Neuronal stem cell (in vitro differentiated cells): ENCODE measurements at regions not wholly inside any gene's neighbourhood (a gene's known extent, or its start where the extent isn't known, plus 50 kb on each side); places are given as distances from the start of the nearest gene placed in this dataset.
"Not testable (repeated sequence)": the region's sequence is repeated elsewhere in the genome, so short reads cannot be mapped to it uniquely, and the experiment has no call there.

ENCODE experiments used
- DNase-seq: peaks from one replicate; pipeline ENCODE4 v3.0.0-alpha.2; 2013; ENCODE audit warnings: low spot score
- H2AFZ ChIP-seq: one replicate; pipeline ENCODE4 v1.6.1; 2013; ENCODE audit warnings: mild to moderate bottlenecking, low read length, inconsistent platforms
- H2AK5ac ChIP-seq: 2 replicates; pipeline ENCODE4 v1.6.1; 2013; ENCODE audit warnings: low read depth, mild to moderate bottlenecking, inconsistent platforms, low read length, moderate library complexity, mixed read lengths
- H2BK120ac ChIP-seq: 2 replicates; pipeline ENCODE4 v1.6.1; 2013; ENCODE audit warnings: low read depth, mild to moderate bottlenecking, inconsistent platforms, low read length, moderate library complexity, mixed read lengths
- H2BK12ac ChIP-seq: one replicate; pipeline ENCODE4 v1.6.1; 2013; ENCODE audit warnings: low read length, inconsistent platforms
- H2BK15ac ChIP-seq: 2 replicates; pipeline ENCODE4 v1.6.1; 2013; ENCODE audit warnings: mild to moderate bottlenecking, low read length, inconsistent platforms, mixed read lengths
- H2BK5ac ChIP-seq: one replicate; pipeline ENCODE4 v1.6.1; 2013; ENCODE audit warnings: inconsistent platforms, mild to moderate bottlenecking, low read length, moderate library complexity
- H3K14ac ChIP-seq: one replicate; pipeline ENCODE4 v1.6.1; 2013; ENCODE audit warnings: low read length, inconsistent platforms
- H3K18ac ChIP-seq: 2 replicates; pipeline ENCODE4 v1.6.1; 2013; ENCODE audit warnings: low read length, inconsistent platforms
- H3K23ac ChIP-seq: 2 replicates; pipeline ENCODE4 v1.6.1; 2013; ENCODE audit warnings: low read depth, mild to moderate bottlenecking, mixed read lengths, low read length, inconsistent platforms; ENCODE audit not compliant: poor library complexity
- H3K27ac ChIP-seq: replicated peaks from 3 replicates; pipeline ENCODE4 v1.5.1; 2013; ENCODE audit warnings: low read length, inconsistent platforms
- H3K27me3 ChIP-seq, 3 experiments: 2 replicates each; pipeline ENCODE4 v1.6.1; 2013; ENCODE audit warnings: low read length in 3 of 3, mild to moderate bottlenecking in 2 of 3, inconsistent platforms in 1 of 3, low read depth in 1 of 3, mixed read lengths in 1 of 3, moderate library complexity in 1 of 3; ENCODE audit not compliant: control insufficient read depth in 3 of 3, insufficient read depth in 3 of 3
- H3K36me3 ChIP-seq, 2 donors: replicated peaks in 1 of 2; 2 replicates each; pipeline ENCODE4 v1.6.1; 2013; ENCODE audit warnings: low read length in 2 of 2; ENCODE audit not compliant: control insufficient read depth in 2 of 2, insufficient read depth in 2 of 2
- H3K4ac ChIP-seq: 2 replicates; pipeline ENCODE4 v1.6.1; 2013; ENCODE audit warnings: inconsistent platforms, mild to moderate bottlenecking, low read length, moderate library complexity
- H3K4me1 ChIP-seq, 2 donors: 1 replicate in 1 of 2; 2 replicates in 1 of 2; pipeline ENCODE4 v1.6.1; 2013; ENCODE audit warnings: low read length in 2 of 2, low read depth in 1 of 2; ENCODE audit not compliant: control insufficient read depth in 2 of 2, insufficient read depth in 1 of 2
- H3K4me2 ChIP-seq: one replicate; pipeline ENCODE4 v1.6.1; 2013; ENCODE audit warnings: mild to moderate bottlenecking, low read length, inconsistent platforms; ENCODE audit not compliant: insufficient read depth, poor library complexity, severe bottlenecking
- H3K4me3 ChIP-seq, 2 donors: 2 replicates each; pipeline ENCODE4 v1.5.1; 2013; ENCODE audit warnings: low read length in 2 of 2, mild to moderate bottlenecking in 2 of 2, inconsistent platforms in 1 of 2, moderate library complexity in 1 of 2
- H3K79me1 ChIP-seq: one replicate; pipeline ENCODE4 v1.6.1; 2013; ENCODE audit warnings: low read depth, mild to moderate bottlenecking, inconsistent platforms, low read length, moderate library complexity
- H3K9ac ChIP-seq: one replicate; pipeline ENCODE4 v1.6.1; 2013; ENCODE audit warnings: mild to moderate bottlenecking, low read depth, low read length, inconsistent platforms; ENCODE audit not compliant: poor library complexity
- H3K9me3 ChIP-seq, 2 donors: replicated peaks in 1 of 2; 2 replicates each; pipeline versions ENCODE3 to v1.6.1; 2013; ENCODE audit warnings: low read length in 2 of 2, mild to moderate bottlenecking in 2 of 2, inconsistent platforms in 1 of 2, low read depth in 1 of 2, mixed read lengths in 1 of 2, moderate library complexity in 1 of 2; ENCODE audit not compliant: control insufficient read depth in 2 of 2, insufficient read depth in 1 of 2
- H4K8ac ChIP-seq: one replicate; pipeline ENCODE4 v1.6.1; 2013; ENCODE audit warnings: low read depth, mild to moderate bottlenecking, inconsistent platforms, low read length, moderate library complexity
- H4K91ac ChIP-seq: one replicate; pipeline ENCODE4 v1.6.1; 2013; ENCODE audit warnings: low read length, low read depth, mild to moderate bottlenecking, inconsistent platforms; ENCODE audit not compliant: poor library complexity
- WGBS, 2 donors: extraction: QIAGEN DNeasy Blood & Tissue Kit; methylation state at CpG; one replicate each; pipeline ENCODE4 v1.1.7; 2013; ENCODE audit warnings: missing lambda C conversion rate in 2 of 2, mixed read lengths in 1 of 2; ENCODE audit not compliant: insufficient read length in 2 of 2, insufficient replicate concordance in 1 of 2; ENCODE audit errors: extremely low coverage in 2 of 2; 5-methylcytosine and 5-hydroxymethylcytosine counted together

DNA sequence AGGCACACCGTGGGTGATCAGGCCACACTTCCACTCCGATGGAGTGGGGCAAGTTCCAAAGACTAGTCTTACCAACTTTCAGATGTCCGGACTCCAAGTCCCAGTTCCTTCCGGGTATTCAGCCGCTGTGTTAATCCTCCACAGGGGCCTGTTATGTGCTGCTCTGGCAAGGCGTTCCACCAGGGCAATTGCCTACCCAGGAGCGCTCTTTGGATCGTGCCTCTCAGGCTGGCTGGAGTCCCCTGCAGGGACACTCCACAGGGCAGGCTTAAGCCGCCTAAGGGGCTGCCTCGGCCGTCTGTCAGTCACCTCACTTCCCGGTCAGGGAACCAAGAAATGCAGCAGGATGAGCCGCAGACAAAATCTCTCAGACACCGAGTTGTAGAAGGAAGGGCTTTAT lies 118.7 kb upstream of the CCNG1 start:
- H3K23ac ChIP-seq, result no peak overlapping the region
- DNase-seq, result no peak
- WGBS, 2 donors, result no CpG with 5 or more reads among the region's 14 CpGs
- H3K36me3 ChIP-seq, result no peaks in the 10 kb centered on the region
- H2BK15ac ChIP-seq, result no peak overlapping the region
- no peak overlapping the region for H3K4me3 ChIP-seq
- H2BK5ac ChIP-seq, result no peak overlapping the region
- no peak overlapping the region for H4K91ac ChIP-seq
- no peaks in the 10 kb centered on the region for H3K9me3 ChIP-seq
- H3K27ac ChIP-seq, result no peak overlapping the region
- H2AK5ac ChIP-seq, result no peak overlapping the region
- no peak overlapping the region for H3K4ac ChIP-seq
- no peaks in the 10 kb centered on the region for H3K79me1 ChIP-seq
- H3K4me1 ChIP-seq, result no peaks in the 10 kb centered on the region
- H3K9ac ChIP-seq, result no peak overlapping the region
- H4K8ac ChIP-seq, result no peak overlapping the region
- no peak overlapping the region for H2BK12ac ChIP-seq
- no peak overlapping the region for H3K14ac ChIP-seq
- H3K4me2 ChIP-seq, result no peak overlapping the region
- no peak overlapping the region for H2BK120ac ChIP-seq
- no peak overlapping the region for H3K18ac ChIP-seq
- no peaks in the 10 kb centered on the region for H3K27me3 ChIP-seq
- no peak overlapping the region for H2AFZ ChIP-seq

DNA sequence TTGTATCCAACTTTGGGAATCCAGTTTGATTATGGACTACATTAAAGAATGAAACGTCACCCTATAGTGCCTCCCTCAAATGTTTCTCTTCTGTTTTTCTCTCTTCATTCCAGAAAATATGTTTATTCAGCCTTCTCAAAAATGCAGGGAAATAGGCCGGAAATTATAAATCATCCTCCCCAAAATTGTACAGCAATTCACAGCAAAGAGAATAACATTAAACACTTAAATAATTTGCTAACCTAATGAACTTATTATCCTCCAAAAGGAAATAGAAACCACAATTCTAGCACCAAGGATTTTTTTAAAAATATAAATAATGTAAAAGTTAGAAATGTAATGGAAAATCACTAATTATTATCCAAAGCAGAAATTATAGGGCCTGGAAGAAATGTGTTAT lies 115.9 kb upstream of the CCNG1 start:
- no peak overlapping the region for H3K4ac ChIP-seq
- no peaks in the 10 kb centered on the region for H3K27me3 ChIP-seq
- no peaks in the 10 kb centered on the region for H3K4me1 ChIP-seq
- no peak overlapping the region for H2AK5ac ChIP-seq
- no peak overlapping the region for H2AFZ ChIP-seq
- no CpG with 5 or more reads among the region's 2 CpGs for WGBS, 2 donors
- no peak overlapping the region for H4K91ac ChIP-seq
- H3K27ac ChIP-seq, result no peak overlapping the region
- no peak overlapping the region for H2BK12ac ChIP-seq
- H3K9ac ChIP-seq, result no peak overlapping the region
- H2BK120ac ChIP-seq, result no peak overlapping the region
- no peak for DNase-seq
- H3K4me3 ChIP-seq, result no peak overlapping the region
- no peaks in the 10 kb centered on the region for H3K79me1 ChIP-seq
- no peak overlapping the region for H3K23ac ChIP-seq
- no peaks in the 10 kb centered on the region for H3K9me3 ChIP-seq
- no peak overlapping the region for H3K4me2 ChIP-seq
- H3K18ac ChIP-seq, result no peak overlapping the region
- H3K36me3 ChIP-seq, result no peaks in the 10 kb centered on the region
- no peak overlapping the region for H3K14ac ChIP-seq
- no peak overlapping the region for H2BK5ac ChIP-seq
- no peak overlapping the region for H2BK15ac ChIP-seq
- H4K8ac ChIP-seq, result no peak overlapping the region

DNA sequence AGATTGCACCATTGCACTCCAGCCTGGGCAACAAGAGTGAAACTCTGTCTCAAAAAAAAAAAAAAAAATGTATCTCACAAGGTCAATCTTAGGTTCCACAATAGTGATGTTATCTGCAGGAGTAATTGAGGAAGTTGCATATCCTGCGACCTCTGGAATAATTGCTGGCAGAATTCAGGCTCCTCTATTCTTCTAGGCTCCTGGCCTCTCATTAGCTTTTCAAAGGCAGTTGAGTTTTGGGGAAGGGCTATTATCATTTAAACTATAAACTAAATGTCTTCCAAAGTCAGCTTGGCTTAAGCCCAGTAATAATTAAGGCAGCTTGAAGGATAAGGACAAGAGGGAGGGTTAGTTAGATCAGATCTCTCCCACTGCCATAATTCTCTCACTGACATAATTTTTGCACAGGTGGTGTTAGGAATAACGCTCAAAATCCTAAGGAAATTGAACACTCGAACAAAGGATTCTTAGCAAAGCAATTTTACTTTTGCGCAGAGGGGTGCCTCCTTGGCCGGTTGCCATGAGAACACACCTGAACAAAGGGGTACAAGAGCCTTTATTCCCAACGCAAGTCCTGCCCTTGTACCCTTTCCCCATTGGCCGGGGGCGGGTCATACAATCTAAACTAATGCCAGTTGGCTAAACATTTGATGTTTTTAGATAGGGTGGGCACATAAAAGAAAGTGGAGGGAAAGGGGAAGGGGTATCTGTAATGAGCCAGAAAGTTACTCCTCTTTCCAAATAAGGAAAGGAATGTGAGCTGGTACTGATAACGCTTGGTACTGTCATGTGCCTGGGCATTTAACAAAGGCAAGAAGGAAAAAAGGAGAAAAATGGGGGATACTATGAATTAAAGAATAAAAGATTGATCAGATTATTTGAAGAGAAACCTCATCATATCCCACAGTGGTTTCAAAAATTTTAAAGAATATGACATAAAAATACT lies 106.4 kb upstream of the CCNG1 start:
- no peak overlapping the region for H2BK120ac ChIP-seq
- H3K27ac ChIP-seq, result no peak overlapping the region
- no peaks in the 10 kb centered on the region for H3K79me1 ChIP-seq
- H3K36me3 ChIP-seq, result no peaks in the 10 kb centered on the region
- H3K14ac ChIP-seq, result no peak overlapping the region
- H3K4me2 ChIP-seq, result no peak overlapping the region
- peak; percentile 9 for DNase-seq
- peaks cover 4 to 8% of the 10 kb centered on the region in 2 donors for H3K4me1 ChIP-seq
- H3K4ac ChIP-seq, result no peak overlapping the region
- H3K18ac ChIP-seq, result no peak overlapping the region
- H2AK5ac ChIP-seq, result no peak overlapping the region
- no peak overlapping the region for H2BK5ac ChIP-seq
- H2BK12ac ChIP-seq, result no peak overlapping the region
- H4K91ac ChIP-seq, result no peak overlapping the region
- H3K9ac ChIP-seq, result no peak overlapping the region
- H3K23ac ChIP-seq, result no peak overlapping the region
- H3K4me3 ChIP-seq, result no peak overlapping the region
- H2BK15ac ChIP-seq, result no peak overlapping the region
- H3K27me3 ChIP-seq, result no peaks in the 10 kb centered on the region
- no peak overlapping the region for H4K8ac ChIP-seq
- no peak overlapping the region for H2AFZ ChIP-seq
- WGBS, 2 donors, result no CpG with 5 or more reads among the region's 9 CpGs
- no peaks in the 10 kb centered on the region for H3K9me3 ChIP-seq

DNA sequence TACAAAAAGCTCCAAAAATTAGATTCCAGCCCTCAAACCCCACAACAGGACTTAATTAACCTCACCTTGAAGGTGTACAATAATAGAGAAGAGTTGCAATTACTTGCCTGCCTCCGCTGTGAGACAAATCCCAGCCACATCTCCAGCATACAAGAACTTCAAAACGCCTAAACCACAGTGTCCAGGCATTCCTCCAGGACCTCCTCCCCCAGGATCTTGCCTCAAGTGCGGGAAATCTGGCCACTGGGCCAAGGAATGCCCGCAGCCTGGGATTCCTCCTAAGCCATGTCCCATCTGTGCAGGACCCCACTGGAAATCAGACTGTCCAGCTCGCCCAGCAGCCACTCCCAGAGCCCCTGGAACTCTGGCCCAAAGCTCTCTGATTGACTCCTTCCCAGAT lies 101.3 kb upstream of the CCNG1 start:
- H3K4me2 ChIP-seq, H2BK5ac ChIP-seq, DNase-seq, H2AK5ac ChIP-seq, H3K4me3 ChIP-seq, H2BK15ac ChIP-seq, H3K27me3 ChIP-seq, H3K4ac ChIP-seq, H3K14ac ChIP-seq, H2BK120ac ChIP-seq, H3K4me1 ChIP-seq, H3K18ac ChIP-seq, H3K23ac ChIP-seq, H3K9me3 ChIP-seq, H4K91ac ChIP-seq, H3K36me3 ChIP-seq, H3K9ac ChIP-seq, H2BK12ac ChIP-seq, H2AFZ ChIP-seq, H4K8ac ChIP-seq, H3K27ac ChIP-seq, H3K79me1 ChIP-seq: not testable (repeated sequence)
- WGBS, 2 donors, result no CpG with 5 or more reads among the region's 5 CpGs
